GM04504 (cell line): ENCODE measurements at regions not wholly inside any gene's neighbourhood (a gene's known extent, or its start where the extent isn't known, plus 50 kb on each side); places are given as distances from the start of the nearest gene placed in this dataset.
"Not testable (repeated sequence)": the region's sequence is repeated elsewhere in the genome, so short reads cannot be mapped to it uniquely, and the experiment has no call there.

Experiments
- DNase-seq: peaks from one replicate; pipeline ENCODE4 v3.0.0-alpha.2; 2012; ENCODE audit warnings: low read depth

DNA sequence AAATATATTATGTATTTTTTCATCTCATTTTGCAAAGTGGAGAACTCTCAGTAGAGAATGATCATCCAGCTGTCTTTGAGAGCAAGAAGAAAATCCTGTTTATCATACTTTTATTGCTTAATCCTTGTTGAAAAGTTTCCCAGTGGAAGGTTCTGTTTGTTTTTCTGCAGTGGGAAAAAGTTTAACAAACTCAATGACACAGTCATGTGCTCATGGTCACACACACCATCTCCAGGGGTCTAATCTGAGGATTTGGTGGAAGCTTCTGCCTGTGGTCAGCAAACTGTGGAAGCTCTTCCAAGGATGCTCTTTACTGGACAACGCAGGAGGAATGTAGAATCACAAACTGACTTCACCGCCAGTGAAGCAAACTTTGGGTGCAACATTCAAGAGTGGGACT lies 1003.9 kb downstream of the SORCS3 start:
- no peak for DNase-seq

- DNase-seq = no peak
These were observed 1003.5 kb downstream of the SORCS3 start for GRCh38 chr10:105644559-105644958.

- no peak for DNase-seq
These were observed 1003.0 kb downstream of the SORCS3 start for GRCh38 chr10:105644091-105644490.

- no peak for DNase-seq
These were observed 1002.6 kb downstream of the SORCS3 start for GRCh38 chr10:105643660-105644059.

DNA sequence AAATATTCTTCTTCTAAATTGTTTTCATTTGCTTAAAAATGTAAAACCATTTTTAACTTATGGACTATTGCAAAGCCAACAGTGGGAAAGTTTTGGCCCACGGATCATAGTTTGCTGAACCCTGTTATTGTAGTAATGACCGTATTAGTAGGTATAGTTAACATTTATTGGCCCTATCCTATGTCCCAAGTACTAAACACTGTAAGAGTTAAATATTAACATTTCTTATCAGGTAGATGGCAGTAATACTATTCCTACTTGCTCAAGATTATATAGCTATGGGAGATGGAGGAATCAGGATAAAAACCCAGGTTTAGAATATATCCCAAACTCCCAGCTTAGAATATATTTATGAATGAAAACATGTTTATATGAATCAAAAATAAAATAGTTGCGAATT lies 993.2 kb downstream of the SORCS3 start:
- DNase-seq = no peak

DNA sequence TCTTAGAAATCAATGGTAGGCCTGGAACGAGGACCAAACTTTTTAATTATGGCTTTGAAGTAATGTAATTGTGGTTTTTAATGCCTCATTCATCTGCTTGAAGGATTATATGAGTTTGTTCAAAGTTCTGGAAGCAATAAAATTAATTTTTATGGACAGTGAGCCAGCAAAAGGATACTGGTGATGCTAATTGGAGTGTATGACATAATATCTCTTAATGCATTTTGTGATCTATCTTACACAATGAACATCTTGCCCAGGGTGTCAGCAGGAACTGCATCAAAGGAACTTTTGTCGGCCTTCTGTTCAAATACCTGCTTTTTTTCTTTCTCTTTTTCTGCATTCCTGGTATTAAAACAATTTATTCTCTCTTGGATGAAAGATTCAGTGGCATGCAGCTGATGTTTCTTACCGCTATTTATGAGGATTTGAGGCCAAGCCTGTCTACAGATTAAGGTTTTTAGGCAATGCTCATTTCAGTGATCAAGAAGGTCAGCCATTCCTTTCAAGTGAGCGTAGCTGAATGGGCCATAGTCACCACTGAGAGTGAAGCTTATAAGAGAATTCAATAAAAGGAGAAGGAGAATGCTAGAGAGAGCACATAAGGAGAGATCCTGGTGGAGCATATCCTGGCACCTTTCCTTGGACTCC lies 974.8 kb downstream of the SORCS3 start:
- no peak for DNase-seq

GRCh38 chr10:105611244-105611798 lies 970.2 kb downstream of the SORCS3 start:
- DNase-seq = no peak

- no peak for DNase-seq
These were observed 968.4 kb downstream of the SORCS3 start for GRCh38 chr10:105609451-105609850.

GRCh38 chr10:105605918-105606317 lies 964.8 kb downstream of the SORCS3 start:
- no peak for DNase-seq

DNA sequence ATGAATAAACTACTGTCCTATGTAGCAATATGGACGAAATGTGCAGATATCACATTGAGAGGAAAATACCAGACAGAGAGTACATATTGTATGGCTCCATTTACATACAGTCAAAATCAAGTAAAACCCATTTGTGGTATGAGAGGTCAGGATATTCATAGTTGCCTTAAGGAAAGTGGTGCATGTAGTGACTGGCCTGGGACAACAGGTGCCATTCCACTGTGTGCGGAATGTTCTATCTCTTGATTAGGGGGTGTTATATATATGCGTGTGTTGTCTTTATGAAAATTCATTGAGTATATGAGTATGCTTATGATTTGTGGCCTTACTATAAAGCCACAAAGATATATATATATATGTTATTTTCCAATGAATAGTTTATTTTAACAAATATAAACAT lies 964.0 kb downstream of the SORCS3 start:
- DNase-seq = no peak

- DNase-seq = no peak
These were observed 957.1 kb downstream of the SORCS3 start for GRCh38 chr10:105598207-105598606.

DNA sequence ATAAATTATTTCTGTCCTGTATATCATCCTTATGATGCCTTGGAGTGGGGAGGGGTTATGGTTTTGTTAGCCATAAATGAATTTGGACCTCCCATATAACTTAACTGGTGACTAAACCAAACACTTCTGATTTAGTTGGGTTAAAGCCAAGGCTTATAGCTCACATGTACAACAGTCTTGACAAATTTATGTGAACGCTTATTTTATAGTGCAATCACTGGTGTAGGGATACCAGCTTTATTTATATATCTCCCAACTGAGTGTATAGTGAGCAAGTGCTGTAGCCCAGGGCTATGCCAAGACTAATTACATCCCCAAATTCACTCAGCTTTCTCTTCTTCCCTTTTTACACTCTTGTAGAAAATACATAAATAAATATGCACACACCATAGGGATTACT lies 956.2 kb downstream of the SORCS3 start:
- no peak for DNase-seq

GRCh38 chr10:105596749-105597148 lies 955.7 kb downstream of the SORCS3 start:
- no peak for DNase-seq

DNA sequence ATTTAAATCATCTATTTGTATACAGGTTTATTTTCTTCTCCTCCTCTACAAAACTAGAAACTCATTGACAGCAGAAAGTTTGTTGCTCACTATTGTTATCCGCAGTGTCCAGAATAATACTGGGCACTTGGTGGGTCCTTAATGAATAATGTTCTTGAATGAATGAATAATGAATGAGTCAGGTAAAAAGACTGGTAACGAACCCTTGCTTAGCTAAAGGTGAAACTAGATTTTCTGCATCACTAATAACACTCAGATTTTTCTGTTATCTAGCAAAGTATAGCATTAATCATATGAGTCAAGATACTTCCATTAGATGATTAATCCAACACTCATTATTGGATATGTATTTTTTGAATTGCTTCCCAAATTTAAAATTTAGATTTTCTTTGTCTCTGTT lies 953.2 kb downstream of the SORCS3 start:
- no peak for DNase-seq

- no peak for DNase-seq
These were observed 951.4 kb downstream of the SORCS3 start for GRCh38 chr10:105592468-105592867.

GRCh38 chr10:105586451-105587098 lies 945.5 kb downstream of the SORCS3 start:
- DNase-seq = no peak

DNA sequence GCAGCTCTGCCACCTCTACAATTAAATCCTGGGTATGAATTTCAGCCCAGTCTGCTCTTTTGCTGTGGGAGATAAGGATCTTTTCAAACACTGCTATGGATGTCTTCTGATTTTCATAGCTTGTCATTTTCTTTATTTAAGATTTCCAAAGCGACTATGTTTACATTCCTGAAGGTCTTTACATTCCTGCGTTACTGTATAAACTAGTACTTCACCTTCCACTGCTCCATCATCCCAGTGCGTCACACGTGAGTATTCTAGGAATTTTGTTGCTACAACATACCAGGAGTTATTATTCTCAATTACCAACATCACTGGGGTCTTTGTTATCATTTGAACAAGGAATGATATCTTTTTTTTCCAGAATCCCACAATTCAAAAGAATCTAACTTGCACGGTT lies 944.7 kb downstream of the SORCS3 start:
- no peak for DNase-seq

DNA sequence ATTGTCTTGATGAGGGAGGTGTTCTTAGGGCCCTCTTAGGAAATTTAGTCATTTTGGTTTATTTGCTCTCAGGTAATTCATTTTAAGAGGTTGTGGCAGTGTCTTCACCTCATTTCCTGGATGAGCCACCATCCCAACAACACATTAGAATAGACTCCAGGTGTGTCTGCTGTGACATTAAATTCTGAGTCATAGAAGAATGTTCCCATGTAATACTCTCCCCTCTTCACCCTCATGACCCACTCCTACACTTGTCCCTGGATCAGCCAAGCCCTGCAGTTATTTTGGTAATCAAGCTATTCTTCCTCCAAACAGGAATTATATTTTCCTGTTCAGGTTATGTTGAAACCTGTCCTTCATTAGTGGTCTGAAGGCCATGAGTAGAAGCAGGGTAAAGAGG lies 944.1 kb downstream of the SORCS3 start:
- DNase-seq = no peak

- no peak for DNase-seq
These were observed 938.0 kb downstream of the SORCS3 start for GRCh38 chr10:105579112-105579511.

- DNase-seq = no peak
These were observed 936.9 kb downstream of the SORCS3 start for GRCh38 chr10:105577865-105578607.

GRCh38 chr10:105559333-105560097 lies 918.4 kb downstream of the SORCS3 start:
- DNase-seq = no peak

DNA sequence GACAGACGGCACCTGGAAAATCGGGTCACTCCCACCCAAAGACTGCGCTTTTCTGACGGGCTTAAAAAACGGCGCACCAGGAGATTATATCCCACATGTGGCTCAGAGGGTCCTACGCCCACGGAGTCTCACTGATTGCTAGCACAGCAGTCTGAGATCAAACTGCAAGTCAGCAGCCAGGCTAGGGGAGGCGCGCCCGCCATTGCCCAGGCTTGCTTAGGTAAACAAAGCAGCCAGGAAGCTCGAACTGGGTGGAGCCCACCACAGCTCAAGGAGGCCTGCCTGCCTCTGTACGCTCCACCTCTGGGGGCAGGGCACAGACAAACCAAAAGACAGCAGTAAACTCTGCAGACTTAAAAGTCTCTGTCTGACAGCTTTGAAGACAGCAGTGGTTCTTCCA lies 909.4 kb downstream of the SORCS3 start:
- DNase-seq = not testable (repeated sequence)
